Activated gamma-delta T cell treated with Interleukin-2 at 50 U/mL for 16 hours (primary cell): ENCODE measurements at regions not wholly inside any gene's neighbourhood (a gene's known extent, or its start where the extent isn't known, plus 50 kb on each side); places are given as distances from the start of the nearest gene placed in this dataset.

Source experiments
- DNase-seq: peaks from one replicate; pipeline ENCODE4 v3.0.0-alpha.2; 2020

DNA sequence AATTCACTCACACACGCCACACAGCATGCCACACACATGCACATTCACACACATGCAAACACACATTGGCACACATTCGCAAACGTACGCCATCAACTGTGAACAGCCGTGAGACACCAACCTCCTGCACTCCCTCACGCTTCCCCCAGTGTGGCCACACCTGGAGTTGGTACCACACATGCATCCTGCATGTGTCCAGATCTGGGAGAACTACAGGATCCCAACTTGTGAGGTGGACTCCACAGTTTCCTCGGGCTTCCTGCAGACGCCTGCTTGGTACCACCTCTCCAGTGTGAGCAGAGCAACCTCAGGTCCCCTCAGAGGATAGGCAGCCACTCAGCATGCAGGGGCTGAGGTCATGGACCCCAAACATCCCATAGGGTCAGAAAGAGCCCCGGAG is 239.0 kb downstream of the EIPR1 start:
- DNase-seq = no peak

DNA sequence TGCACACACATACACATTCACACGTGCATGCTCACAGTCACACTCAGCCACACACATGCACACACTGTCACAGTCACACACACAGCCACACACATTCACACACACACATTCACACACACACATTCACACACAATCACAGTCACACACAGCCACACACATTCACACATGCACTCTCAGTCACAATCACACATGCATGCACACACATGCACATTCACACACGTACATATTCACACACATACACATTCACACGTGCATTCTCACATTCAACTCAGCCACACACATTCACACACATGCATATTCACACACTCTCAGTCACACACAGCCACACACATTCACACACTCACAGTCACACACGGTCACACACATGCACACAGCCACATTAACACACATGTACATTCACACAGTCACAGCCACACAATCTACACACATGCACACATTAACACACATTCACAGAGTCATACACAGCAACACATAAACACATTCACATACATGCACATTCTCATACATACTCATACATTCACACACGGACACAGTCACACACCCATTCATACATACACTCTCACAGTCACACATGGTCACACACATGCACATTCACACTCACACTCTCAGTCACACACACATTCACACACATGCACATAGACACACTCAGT is 239.8 kb downstream of the EIPR1 start:
- DNase-seq = no peak

DNA sequence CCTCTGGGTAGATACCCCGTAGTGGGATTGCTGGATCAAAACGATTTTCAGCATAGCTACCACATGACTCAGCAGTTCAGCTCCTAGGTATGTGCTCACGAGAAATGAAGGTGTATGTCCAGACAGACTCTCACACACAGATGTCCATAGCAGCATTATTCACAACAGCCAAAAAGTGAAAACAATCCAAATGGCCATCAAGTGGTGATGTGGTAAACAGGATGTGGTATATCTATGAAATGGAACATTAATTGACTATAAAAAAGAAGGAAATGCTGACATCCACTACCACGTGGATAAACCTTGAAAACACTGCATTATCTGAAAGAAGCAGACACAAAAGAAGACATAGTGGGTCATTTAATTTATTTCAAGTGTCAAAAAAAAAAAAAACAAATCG is 241.9 kb downstream of the EIPR1 start:
- DNase-seq = no peak

DNA sequence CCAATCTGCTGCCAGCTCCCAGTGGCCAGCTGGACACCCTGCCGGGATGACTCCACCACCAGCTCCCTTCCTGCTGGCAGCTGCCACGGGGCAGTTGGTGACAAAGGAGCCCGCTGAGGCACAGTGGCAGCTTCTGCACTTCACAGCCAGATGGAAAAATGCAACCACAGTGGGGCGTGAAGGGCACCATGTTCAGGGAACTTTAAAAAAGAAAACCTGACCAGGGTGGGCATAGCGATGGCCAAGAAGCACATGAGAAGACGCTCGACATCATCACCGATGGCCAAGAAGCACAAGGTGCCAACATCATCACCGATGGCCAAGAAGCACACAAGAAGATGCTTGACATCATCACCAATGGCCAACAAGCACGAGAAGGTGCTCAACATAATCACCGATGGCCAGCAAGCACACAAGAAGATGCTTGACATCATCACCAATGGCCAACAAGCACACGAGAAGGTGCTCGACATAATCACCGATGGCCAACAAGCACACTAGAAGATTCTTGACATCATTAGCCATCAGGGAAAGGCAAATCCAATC is 243.5 kb downstream of the EIPR1 start:
- no peak for DNase-seq

DNA sequence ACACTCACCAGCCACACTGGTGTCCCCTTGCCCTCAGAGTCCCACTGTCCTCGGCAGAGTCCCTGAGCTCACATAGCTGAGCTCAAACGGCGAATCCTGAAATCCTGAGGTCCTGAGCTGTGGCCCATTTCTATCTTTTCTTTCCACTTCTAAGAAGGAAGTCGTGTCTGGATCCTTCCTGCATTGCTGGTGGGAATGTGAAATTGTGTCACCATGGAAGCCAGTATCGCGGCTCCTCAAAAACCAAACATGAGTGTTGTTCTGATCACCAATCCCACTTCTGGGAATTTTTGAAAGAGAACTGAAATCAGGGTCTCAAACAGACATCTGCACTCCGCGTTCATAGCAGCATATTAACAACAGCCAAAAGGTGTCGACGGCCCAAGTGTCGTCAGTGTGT is 244.7 kb downstream of the EIPR1 start:
- DNase-seq = no peak

DNA sequence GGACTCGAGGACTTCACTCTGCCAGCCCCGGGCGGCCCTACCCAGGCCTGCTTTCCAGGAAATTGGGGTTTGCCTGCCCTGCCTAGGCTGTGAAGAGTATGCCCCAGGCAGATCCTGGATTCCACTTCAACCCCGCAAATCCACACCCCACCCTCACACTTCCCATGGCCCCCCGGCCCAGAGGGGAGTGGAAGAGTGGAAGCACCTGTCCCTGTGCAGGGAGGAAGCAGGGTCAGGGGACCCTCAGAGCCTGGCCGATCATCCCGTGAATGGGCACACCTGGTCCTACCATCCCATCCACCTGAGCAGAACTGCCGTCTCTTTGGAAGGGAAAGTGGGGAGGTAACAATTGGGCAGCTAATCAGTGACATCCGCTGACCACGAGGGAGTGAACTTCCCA is 245.2 kb downstream of the EIPR1 start:
- no peak for DNase-seq

DNA sequence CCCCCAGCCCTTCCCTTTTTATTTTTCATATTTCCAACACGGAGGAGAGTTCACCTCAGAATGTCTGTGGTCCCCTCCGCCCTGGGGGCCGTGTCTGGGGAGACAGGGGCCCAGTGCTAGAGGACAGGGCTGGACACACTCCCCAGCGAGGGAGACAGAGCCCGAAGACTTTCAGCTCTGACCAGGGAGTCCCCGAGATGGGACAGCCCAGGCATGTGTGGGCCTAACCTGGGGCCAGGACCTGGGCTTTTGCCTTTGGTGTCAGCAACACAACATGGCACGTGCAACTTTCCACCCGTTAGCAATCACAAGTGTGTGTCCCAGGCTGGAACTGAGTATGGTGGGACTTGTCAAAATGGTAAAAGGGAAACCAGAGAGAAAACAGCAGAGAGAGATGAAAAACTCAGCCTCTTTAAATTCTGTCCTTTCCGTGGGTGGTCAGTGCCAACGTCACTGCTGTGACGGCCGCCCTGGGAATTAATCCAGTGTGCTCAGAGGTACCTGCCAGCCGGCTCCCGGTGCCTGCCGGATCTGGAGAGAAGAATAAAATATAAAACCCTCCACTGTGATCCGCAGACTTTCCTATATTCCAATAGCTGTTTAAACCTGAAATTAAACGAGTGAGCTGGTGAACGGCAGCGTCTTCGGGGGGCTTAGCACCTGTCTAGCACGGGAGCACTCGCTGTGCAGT is 245.8 kb downstream of the EIPR1 start:
- DNase-seq = no peak

DNA sequence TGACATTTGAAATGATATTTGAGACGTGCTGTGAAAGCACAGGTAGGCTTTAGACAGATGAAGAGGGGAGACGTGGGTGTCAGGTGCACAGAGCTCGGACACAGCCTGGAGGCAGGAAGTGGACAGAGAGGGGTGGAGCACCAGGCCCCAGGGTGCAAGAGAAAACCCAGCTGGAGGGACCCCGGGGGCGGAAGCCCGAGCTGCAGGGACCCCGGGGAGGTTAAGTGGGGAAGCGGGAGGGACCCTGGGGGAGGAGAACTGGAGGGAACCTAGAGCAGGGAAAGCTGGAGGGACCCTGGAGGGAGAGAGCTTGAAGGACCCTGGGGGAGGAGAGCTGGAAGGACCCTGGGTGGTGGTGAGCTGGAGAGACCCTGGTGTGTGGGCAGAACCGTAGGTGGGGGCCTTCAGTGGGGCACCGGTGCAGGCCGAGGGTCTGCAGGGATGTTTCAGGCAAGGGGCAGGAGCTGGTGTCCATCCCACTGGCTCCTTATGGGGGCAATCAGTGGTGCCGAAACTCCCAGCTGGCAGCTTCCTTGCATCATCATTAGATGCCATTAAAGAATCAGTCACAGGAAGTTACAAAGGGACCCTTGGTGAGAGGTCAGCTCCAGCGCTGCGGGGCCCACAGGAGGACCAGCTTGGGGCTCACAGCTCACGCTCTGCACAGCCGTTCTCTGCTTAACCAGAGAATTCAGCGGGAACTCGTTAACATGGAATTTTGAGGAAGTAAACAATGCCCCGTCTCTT is 246.6 kb downstream of the EIPR1 start:
- DNase-seq = no peak

DNA sequence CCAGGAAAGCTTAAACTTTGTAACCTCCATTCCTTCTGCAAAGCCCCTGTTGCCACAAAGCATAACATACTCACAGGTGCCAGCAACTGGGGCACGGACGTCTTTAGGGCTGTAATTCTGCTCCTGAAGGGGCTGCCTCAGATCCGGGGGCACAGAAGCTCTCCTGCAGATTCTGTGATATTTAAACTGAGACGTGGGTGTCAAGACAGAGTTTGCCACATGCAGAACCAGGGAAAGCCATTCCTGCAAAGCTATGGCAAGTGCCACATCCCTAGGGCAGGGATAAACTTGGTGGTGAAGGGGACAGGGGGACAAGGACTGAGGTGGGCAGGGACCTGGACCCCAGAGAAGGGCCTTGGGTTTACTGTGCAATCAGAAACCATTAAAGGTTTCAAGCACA is 247.2 kb downstream of the EIPR1 start:
- DNase-seq = no peak

DNA sequence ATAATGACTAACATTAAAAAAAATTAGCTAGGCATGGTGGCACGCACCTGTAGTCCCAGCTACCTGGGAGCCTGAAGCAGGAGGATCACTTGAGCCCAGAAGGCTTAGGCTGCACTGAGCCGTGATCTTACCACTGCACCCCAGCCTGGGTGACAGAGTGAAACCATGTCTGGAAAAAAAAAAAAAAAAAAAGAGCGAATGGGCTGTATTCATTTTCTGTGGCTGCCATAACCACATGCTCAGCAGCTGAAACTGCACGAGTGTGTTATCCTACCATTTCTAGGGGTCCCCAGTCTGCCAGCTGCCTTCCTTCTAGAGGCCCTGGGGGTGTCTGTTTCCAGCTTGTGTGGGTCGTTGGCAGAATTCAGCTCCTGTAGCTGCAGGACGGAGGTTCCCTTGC is 247.8 kb downstream of the EIPR1 start:
- no peak for DNase-seq

DNA sequence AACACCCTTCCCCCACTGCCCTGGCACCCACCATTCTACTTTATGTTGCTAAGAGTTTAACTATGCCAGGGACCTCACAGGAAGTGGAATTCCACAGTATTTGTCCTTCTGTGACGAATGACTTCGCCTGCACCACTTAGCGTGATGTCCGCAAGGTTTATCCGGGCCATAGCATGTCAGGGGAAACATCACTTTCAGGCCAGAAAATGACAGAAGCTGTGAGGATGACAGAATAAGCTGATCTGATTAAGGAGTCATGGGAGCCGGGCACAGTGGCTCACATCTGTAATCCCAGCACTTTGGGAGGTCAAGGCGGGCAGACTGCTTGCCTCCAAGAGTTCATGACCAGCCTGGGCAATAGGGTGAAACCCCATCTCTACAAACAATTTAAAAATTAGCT is 248.8 kb downstream of the EIPR1 start:
- no peak for DNase-seq

DNA sequence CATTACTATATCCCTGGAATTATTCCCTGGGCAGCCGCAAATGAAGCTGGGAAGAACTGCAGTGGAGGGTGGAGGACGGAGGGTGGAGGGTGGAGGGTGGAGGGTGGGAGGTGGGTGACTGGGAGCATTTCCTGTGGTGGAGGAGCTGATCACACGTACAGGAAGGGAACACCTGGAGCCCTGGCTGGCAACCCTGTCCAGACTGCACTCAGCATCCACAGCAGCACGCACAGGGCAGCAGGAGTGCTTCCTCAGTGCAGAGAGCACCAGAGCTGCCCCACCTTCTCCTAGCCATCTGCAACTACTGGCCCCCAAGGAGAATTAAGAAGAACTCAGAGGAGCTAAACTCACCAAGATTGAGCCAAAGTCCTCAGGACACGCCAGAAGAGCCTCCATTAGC is 249.9 kb downstream of the EIPR1 start:
- DNase-seq = no peak

DNA sequence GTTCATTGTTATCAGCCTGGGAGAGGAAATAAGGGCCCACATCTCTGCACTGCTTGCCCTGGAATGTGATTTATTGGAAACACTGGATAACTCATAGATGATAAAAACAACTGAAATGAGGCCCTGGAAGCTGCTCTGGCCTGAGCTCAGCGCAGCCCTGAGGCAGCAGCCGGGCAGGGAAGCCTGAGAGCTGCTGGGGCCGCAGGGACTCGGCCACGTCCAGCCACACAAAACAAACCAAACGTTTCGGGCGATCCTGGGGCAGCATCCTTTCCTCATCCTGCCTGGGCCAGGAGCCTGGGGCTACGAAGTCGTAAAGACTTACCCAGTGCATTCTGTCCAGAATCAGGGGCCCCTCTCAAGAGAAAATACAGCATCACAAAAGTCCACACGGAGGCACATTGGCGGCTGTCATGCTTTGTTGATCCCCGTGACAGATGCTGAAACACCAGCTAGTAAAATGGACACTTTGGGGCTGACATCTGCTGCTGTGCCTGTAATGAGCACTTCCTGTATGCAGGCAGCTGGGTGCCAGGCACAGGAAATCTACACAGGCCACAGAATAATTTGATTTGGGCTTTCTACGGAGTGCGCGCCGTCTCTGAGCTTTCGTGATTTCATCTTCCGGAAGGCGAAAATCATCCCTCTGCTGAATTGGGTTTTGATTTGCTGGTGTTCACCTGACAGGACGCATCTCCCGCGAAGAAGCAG is 250.6 kb downstream of the EIPR1 start:
- DNase-seq = no peak

DNA sequence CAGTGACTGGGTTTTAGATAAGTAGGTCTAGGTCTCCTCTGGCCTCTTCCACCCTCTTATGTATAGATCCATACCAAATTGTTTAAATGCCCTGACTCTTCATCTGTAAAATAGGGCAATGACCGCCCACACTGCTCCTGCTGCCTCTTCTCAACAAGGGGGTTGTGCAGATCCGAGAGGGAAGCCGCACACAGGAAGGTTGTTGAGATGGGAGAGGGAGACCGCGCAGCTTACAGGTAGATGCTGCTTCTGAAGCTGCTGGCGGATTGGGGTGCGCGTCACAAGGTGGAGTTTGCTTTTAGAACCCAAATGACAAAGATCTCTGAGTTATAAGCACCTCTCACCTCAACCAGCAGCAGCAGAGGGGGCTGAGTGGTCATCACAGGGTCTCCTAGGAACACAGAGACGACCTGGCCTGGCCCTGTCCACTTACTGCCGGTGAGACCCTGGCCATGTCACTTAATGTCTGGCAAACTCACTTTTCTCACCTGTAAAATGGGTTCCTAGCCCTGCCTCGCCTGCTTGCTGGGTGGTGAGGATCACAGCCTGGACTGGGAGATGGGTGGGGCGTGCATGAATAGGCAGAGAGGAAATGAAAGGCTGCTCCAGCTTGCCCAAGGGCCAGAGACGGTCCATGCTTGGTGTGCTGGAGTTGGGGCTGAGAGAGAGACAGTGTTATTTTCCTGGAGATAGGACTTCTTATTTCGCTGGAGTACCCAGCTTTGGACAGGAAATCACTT is 251.3 kb downstream of the EIPR1 start:
- no peak for DNase-seq

DNA sequence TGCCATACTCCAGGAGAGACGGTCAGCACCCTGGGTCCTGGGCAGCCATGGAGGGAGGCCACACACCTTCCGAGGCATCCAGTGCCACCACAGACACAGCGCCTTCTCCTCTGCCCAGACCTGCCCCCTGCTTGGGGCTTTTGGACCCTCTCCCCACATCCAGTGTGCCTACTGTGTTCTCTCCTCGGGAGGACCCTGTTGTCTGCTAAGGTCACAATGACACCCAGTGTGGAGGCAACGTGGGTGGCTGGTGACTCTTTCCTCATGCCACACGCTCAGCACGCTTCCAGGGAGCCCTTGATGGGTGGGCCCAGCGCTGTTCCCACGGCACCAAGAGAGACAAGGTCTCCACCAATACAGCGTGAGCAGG is 251.9 kb downstream of the EIPR1 start:
- DNase-seq = no peak

DNA sequence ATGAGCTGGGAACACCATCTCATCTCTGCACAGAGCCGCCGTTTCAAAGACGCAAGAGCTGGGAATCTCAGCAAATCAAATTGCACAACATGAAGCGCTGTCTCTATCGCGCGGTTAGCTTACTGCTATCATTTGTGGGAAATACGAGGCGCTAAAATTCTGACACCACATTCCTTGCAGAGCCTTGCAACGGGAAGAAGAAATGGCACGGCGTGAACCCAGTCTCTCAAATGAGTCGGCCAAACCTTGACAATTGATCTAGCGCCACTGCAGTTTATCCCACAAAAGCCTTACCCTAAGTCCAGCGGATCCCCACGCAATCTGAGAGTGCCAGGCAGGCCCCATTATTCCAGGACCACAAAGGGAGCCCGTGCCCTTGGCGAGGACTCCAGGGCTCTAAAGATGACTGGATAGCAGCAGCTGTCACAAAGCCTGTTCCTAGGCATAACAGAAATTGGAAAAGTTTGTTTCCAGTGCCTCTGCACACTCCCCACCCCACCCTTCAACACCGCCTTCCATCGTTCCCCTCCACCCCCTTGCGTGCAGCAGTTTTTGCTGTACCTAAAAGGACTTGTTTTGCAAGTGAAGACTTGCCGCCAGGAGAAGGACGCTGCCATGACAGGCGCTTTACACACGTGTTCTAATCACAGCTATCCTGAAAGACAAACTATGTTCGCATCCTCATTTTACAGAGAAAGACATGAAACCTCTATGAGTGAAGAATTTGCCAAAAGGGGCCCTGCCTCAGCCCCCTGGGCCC is 252.4 kb downstream of the EIPR1 start:
- no peak for DNase-seq

DNA sequence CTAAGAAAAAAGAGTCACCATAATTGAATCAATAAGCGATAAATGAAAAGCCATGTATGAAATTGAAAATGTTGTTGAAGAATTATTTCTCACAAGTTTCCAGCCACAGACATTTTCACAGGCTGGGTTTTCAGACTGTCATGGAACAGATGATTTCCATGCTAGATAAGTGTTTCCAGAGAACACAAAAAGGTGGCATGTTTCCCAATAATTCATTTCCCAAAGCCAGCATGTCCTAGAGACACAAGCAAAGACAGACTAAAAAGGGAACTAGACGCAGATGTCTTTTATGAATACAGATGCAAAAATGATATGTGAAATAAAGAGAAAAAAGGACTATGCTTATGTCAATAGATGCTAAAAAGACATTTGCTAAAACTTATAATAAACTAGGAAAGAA is 255.1 kb downstream of the EIPR1 start:
- no peak for DNase-seq

DNA sequence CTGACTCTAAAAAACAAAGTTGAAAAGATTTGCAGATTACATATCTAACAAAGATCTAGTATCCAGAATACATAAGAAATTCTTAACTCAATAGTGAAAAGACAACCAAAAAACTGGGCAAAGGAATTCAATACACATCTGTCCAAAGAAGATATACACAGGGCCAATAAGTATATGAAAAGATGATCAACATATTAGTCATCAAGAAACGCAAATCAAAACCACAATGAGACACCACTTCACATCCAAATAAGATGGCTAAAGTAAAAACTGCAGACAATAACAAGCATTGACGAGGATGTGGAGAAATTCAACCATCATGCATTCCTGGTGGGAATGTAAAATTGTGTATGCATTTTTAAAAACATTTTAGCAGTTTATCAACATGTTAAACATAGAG is 256.0 kb downstream of the EIPR1 start:
- DNase-seq = no peak

DNA sequence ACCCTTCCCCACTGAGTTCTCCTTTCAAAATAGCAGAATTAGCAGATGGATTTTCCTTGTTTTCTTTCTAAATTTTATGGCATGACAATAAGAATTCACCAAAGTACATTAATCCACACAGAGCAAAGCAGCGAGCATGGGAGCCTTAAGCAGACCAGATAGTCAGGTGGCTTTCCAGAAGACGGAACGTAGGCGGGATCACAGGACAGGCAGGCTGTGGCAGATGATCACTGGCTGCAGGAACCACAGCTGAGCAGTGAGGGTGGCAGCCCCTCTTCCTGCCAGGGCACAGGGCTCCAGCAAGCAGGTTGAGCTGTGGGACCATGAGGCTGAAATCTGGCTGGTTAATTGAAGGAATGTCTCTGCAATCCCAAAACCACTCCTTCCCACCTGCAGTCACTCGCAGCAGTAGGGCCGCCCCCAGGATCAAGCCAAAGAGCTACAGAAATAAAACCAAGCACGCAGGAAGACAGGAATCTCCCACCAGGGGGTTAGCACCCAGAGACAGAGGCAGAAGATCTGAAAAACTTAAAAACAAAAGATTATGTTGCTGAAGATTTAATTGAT is 259.9 kb downstream of the EIPR1 start:
- DNase-seq = no peak

DNA sequence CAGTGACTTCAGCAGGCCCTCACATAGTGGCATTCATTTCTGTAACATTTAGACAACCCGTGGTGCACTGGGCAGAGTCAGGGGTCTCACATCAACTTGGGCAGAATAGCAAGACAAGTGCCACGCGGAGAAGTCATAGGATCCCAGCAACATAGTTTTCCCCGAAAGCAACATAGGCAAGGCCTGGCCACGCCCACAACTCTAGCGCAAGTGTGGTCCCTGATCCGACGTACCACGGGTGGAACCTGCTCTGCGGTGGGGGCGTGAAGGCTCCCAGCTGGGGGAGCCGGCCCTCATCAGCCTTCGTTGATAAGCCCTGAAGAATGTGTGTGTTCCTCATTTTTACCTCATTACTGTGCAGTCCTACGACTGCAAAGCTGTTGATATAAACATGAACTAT is 261.2 kb downstream of the EIPR1 start:
- DNase-seq = no peak

DNA sequence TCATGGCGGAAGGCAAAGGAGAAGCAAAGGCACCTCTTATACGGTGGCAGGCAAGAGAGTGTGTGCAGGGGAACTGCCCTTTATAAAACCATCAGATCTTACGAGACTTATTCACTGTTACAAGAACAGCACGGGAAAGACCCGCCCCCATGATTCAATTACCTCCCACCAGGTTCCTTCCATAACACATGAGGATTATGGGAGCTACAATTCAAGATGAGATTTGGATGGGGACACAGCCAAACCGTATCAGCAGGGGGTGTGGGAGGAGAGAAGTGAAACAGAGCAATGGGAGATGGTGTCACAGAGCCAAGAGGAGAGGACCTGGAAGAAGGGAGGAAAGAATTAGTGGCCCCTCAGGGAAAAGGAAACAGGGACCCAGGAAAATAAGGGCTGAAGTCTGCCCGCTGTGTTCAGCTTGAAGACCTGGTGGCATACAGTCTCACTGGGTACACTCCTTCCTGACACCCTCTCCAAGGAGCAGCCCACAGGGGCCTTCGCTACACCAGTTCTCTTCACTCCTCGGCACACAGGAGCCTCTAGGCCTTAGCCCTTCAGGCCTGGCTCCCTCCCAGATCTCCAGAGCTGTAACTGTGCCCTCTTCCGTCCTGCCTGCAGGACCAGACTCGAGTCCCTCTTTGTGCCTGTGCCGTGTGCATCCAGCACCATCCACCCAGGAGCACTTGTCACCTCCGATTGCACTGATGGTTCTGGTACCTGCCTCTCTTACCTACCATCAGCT is 262.1 kb downstream of the EIPR1 start:
- DNase-seq = no peak
